GM19043 (cell line): ENCODE measurements at regions not wholly inside any gene's neighbourhood (a gene's known extent, or its start where the extent isn't known, plus 50 kb on each side); places are given as distances from the start of the nearest gene placed in this dataset.
"Not testable (repeated sequence)": the region's sequence is repeated elsewhere in the genome, so short reads cannot be mapped to it uniquely, and the experiment has no call there.

Source experiments
- ATAC-seq: cut with Tn5 transposase; IDR thresholded peaks from one replicate; pipeline ENCODE4 v1.9.1; 2021; ENCODE audit warnings: low read depth; ENCODE audit not compliant: unreplicated experiment

DNA sequence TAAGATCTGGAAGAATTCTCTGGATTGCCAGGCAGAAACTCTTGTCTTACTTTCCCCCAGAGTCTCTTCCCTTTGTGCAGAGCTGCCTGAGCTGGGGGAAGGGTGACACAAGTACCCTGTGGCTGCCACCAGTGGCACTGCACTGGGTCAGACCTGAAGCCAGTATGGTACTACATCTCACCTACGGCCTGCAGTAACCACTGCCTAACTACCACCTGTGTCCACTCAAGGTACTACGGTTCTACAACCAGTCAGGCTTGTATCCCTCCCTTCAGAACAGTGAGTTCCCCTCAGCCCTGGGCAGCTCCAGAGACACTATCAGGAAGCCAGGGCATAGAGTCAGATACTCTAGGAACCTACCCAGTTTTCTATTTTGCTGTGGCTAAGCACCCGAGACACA is 212.0 kb upstream of the POU5F2 start:
- no peak for ATAC-seq

DNA sequence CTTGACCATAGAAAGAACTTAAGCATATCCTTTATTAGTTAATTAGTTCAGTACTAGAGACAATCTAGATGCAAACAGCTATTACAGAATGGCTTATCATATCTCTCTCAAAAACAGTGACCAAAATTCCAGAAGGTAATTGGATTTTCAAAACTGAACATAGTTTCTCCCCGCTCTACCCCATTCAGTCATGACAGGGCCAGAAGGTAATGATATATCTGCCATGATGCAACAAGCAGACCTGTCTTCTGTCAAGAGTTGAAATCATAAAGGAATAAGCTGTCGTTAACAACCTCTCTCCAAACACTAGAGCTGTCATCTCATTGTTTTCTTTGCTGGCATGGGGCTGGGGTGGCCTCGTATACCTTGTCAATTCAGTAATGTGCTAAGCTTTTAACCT is 200.5 kb upstream of the POU5F2 start:
- no peak for ATAC-seq

DNA sequence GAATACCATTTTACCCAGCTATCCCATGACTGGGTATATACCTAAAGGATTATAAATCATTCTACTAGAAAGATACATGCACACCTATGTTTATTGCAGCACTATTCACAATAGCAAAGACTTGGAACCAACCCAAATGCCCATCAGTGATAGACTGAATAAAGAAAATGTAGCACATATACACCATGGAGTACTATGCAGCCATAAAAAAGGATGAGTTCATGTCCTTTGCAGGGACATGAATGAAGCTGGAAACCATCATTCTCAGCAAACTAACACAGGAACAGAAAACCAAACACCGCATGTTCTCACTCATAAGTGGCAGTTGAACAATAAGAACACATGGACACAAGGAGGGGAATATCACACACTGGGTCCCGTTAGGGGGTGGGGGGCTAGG is 191.9 kb upstream of the POU5F2 start:
- ATAC-seq, result not testable (repeated sequence)

DNA sequence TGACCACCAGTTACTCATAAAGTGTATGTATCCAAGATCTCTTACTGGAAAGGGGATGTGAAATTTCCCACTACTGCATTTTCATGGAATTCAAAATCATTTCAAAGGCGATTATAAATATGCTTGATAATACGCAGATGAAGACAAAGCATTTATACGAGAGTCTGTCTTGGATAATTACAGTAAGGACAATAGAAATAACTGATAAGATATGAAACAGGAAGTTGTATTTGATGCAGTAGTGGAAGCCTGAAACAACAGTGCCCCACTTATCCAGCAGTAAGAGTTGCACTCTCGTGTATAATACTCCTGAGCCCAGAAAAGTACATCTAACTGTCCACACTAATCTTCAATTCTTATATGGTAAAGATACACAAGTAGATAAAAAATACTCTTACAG is 188.7 kb upstream of the POU5F2 start:
- no peak for ATAC-seq

DNA sequence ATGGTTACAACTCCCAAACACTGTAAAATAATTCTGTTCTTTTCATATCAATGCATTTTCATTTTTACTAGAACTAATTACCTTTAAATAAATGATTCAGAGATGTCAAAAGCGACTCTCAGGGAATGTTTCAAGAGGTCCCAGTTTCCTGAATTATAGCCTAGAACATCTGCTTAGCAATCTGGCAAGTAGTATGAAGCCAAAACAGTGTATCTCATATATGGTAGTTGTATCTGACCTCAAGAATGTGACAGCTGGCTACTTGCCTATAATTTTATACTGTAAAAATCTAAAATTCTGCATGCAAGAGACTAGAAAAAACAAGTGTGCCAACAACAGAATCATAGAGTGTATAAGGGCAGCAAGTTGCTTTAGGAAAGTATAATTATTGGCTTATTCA is 187.7 kb upstream of the POU5F2 start:
- ATAC-seq, result no peak

DNA sequence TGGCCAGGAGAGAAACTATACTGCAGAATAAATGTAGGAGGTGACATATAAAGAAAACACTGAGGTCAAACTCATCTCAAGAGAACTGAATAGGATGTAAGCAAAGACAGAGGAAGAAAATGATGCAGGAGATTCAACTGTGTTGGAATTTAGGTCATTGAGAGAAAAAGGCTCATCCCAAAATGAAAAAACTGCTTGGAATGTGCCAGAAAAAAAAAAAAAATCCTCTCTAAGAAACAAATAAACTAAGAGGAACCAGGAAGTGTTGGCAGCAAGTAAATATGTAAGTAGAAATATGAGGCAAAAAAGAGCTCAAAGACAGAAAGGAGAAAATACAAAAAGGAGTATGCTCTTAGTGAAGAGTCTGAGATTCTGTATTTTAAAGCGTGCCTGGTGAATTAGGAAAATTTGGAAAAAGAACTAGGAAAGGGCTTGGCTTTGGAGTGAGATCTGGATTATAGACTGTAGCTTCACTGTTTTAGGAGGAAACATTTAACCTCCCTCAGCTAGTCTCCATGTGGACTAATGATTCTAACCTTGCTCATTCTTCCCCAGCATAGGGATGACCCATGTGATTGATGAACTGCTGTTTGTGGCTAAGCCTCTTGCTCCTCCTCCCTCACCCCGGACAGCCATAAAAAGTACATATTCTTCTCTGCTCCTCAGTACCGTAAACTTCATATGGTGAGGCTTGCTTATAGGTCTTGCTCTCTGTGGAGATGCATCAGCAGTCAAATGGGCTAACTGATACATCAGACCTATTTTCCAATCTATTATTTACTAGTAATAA is 185.6 kb upstream of the POU5F2 start:
- no peak for ATAC-seq

DNA sequence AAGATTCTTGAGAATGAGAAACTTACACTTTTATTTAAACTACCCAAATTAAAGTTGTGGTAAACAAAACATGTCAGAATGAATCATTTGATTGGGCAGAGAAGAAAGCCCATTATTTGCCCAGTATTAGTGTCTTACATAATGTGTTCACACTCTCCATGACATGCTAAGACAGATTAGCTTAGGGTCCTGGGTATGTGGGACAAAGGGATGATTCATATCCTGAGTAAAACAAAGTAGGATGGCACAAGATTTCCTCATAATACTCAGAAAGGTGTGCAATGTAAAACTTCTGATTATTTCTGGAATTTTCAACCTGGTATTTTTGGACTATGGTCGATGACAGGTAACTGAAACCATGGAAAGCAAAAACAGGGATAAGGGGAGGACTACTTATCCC is 183.9 kb upstream of the POU5F2 start:
- ATAC-seq, result no peak

DNA sequence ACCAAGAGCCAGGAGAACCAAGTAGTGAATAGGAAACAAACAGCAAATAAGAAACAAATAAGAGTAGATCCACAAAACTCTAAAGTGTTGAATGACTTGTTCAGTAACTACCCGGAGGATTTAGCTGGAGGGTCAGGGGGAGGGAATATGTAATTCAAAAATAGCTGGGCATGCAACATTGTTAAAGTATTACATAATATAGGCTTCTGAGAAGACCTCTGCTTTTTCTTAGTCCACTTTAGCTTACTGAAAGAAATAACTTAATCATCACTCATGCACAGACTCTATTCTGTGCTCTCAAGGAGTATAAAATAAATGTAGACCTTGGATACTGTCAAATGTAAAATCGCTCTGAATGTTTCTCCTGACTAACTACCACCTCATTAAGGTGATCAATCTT is 183.2 kb upstream of the POU5F2 start:
- no peak for ATAC-seq

DNA sequence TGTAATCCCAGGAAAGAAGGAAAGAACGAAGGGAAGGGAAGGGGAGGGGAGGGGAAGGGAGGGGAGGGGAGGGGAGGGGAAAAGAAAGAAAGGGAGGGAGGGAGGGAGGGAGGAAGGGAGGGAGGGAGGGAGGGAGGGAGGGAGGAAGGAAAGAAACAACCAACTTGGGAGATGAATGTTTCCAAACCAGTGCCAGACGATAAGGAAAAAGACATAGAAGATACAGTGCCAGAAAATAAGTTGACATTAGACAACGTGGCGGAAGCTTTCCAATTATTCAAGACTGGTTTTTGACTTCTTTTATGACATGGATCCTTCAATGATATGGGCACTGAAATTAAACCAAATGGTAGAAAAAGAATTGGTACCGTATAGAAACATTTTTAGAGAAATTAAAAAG is 181.2 kb upstream of the POU5F2 start:
- ATAC-seq, result no peak

DNA sequence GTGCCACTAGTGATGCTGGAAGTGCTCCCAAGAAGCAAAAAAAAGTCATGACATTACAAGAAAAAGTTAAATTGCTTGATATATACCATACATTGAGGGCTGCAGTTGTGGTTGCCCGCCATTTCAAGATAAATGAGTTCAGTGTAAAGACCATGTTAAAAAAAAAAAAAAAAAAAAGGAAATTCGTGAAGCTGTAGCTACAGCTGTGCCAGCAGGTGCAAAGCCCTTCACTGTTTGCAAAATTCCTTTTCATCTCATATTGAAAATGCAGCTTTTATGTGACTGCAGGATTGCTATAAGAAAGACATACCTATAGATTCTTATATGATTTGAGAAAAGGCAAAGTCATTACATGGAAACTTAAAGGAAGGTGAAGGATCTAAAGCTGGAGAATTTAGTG is 179.6 kb upstream of the POU5F2 start:
- no peak for ATAC-seq

DNA sequence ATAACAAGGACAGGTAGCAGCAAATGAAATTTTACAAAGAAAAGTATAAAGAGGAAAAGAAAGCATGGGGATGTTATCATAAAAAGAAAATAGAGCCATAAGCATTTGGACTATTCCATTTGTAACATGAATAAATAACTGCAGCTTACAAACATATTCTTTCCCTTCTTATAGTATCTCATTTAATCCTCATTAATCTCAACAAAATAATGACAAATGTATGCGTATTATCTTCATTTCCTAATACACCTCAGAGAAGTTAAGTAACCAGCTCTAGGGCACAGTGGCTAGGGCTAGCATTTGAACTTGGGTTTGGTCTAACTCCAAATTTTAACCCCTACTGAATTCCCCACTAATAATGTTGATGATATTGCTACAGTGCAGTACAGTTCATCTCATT is 175.5 kb upstream of the POU5F2 start:
- ATAC-seq, result no peak

DNA sequence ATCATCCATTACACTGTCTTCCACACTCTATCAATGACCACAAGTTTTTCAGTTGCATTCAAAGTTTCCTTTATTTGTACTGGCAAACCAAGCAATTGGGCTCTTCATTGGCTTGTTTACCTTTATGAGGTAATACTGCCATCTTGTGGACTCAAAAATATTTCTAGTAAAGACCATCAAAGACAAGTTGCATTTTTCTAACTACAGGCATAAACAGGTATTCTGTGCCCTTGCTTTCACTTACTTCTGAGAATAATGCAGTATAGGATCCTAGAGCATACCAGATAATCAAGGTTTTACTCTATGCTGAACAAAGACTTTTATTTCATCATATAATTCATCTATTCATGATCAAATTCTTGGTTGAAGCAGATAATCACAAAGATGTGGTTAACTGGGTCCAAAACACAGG is 173.7 kb upstream of the POU5F2 start:
- peak; percentile 48 for ATAC-seq

DNA sequence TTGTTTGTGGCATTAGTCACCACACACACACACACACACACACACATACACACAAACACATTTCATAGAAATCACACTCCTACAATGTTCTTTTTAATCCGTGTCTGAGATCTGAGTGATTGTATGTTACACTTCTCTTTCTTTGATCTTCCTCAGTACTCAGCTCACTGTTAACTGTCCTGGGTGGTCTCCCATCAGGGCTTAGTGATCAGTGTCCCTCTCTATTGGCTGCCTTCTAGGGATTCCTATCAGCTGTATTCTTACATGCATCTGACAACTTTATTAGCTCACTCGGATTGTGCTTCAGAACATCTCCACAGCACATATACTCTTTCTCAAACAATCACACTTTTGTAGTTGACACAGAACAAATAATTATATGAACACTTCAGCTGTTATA is 170.2 kb upstream of the POU5F2 start:
- no peak for ATAC-seq

DNA sequence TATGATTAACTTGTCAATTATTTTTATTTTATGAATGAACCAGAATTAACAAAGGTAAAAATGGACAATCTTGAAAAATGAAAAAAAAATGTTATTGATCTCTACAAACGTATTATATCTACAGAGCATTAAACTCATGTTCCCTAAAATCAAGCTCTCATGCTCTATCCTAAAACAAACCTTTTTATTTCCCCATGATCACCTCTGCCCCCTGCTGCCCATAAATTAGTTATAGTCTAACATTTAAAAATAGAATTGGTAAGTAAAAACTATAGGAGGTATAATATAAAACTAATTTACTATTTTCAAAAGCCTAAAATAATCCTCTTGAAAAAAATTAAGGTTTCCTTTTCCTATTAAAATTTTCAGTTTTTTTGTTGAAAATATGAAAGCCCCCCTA is 168.0 kb upstream of the POU5F2 start:
- no peak for ATAC-seq

DNA sequence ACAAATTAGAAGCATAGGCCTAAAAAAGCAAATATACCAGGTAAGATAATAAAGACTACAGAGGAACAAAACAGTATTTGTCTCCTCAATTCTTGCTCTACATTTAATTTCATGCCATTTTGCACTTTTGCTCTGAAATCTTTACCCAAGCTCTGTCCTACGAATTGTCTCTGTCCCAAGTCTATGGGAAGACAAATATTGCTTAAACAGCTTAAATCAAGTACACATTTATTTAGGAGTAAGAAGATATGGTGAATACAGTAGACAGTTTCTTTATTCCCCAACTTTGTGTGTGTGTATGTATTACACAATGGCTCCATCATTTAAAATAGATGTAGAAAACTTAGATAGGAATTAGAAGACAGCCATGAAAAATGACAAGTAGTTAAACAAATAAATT is 163.5 kb upstream of the POU5F2 start:
- ATAC-seq, result no peak

DNA sequence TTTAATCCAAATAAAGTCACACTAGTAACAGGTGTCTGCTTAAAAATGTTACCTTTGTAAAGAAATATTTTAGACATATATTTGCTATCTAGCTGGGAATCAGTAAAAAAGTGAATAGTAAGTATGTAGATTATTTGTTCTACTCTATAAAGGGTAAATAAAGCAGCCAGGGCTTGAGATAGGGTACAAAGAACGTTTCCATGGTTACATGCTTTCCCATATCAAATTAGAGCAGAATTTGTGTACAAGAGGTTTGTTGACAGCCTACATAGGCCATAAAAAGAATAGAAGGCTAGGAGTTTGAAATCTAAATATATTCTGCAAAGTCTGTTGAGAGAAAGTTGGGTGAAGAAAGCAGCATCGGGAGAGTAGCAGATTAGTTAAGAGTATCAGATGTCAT is 160.9 kb upstream of the POU5F2 start:
- ATAC-seq, result no peak

DNA sequence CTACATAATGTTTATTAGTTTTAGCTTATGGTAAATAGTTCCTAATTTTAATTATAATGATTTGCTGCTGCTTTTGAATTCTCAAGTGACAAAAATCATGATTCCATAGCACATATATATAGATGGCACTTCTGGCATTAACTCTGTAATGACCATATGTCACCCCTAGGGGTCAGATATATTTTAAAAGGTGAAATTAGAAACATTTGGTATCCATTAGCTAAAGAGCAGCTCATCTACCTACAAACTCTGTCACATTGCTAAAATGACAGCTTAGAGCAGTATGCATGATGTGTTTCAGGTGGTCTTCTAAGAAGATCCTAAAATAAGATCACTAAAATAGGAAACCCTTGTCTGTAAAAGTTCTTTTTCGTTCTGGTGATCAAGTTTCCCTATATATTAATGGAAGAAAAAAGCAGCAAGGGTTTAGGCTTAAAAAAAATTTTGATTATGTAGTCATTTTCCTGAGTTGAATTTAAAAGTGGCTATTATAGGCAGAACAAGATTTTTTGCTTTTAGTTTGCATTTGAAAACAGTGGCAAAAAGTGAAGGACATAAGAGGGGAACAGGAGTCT is 157.7 kb upstream of the POU5F2 start:
- ATAC-seq, result peak; percentile 85

DNA sequence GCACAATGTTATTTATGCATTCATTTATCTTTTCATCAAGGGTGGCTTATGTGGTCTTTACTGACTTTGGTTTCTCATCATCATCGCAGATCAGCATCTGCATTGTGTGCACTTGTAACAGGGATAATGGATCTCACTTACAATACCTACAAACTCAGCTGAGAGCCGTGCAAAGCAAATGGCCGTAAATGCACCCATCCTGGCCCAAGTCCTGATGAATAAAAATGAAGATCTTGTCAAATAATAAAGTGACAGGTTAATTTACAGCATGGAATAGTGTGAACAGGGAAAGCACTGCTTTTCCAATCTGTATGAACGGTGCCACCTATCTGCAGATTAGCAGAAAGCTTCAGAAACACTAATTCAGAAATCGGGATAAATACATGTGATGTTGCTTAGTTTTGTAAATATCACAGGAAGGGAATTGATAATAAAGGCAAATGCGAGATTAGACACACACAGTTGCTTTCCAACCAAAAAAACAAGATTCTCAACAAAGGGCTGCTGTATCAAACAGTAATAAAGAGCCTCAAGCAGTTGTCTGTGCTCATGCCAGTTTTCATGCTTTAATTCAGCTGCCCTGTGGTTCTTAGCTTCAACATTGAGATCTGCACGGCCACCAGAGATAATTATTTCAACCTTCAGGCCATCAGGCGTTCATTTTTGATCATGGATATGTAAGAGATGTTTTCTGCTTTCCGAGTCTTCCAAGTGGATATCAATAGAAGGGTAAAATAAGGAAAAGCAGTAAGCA is 153.4 kb upstream of the POU5F2 start:
- no peak for ATAC-seq

DNA sequence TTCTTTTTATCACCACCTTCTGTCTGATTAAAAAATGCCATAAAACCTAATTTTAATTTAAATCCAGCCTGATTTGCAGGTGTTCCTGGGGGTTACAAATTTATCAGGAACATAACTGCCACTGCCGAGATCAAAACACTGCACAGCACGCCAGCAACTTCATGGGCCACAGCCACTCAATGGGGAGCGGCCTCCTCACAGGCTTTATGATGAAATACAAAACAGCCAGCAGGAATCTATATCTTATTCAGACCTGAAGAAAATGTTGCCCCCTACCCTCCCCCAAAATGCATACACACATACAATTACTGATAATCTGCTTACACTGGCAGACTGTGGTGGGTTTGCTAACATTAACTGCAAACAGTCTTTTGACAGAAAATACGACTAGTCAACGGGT is 151.7 kb upstream of the POU5F2 start:
- no peak for ATAC-seq

DNA sequence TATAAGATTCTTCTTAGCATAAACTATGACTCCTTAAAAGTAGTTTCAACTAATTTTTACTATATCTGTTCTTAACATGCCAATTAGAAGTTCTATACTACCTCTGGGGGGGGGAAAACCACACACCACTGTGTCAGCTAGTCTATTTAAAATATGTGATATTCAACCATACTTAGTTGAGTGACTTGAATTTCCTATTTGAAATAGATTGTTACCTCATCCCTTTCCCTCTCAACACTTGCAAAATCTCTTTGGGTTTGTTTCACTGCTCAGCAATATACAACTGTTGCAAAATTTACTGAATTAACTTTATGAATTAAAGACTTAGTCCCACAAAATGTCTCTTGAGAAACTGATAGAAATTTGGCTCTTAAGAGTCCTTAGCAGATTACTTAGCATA is 151.1 kb upstream of the POU5F2 start:
- no peak for ATAC-seq

DNA sequence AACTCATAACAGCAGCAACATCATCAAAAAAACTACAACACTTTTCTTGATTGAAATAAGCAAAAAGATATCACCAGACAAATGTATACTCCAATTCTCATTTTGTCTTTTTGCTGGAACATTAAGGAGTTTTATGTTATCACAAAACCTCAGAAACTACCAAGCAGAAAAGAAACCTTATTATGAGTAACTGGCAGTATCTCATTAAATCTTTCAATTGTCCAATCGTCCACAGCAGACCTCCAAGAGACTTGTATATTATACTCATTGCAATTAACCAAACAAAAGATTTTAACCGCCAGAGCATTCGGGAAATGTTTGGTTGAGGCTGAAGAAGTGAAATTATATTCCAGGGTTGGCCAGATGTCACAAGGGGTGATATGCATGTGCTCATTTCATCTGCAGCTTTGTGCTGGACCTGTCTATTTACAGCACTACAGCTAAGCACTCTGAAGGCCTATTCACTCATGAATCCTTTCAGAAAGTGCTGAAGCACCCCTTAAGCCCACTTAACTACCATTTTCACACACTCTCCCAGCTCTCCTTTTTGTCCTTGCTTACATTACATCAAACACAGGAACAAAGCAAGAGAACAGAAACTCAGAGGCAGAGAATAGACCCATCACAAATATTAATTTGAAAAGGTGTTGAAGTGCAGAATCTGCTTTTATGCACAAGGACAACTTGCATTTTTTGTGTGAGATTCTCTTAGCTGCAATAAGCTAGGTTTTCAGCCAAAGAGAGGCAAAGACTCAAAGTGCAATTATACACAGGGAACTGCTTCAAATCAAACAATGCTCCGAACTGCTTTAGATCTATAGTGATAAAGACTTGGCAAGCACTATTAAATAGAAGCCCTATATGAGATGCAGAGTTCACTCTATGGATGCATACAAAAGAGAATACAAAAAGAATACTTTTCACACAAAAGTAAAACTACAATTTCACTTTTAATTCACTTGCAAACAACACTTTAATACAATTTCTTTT is 150.4 kb upstream of the POU5F2 start:
- ATAC-seq, result no peak
